HG02571 (cell line): ENCODE measurements at regions not wholly inside any gene's neighbourhood (a gene's known extent, or its start where the extent isn't known, plus 50 kb on each side); places are given as distances from the start of the nearest gene placed in this dataset.
"Not testable (repeated sequence)": the region's sequence is repeated elsewhere in the genome, so short reads cannot be mapped to it uniquely, and the experiment has no call there.

Experiments used
- ATAC-seq: cut with Tn5 transposase; IDR thresholded peaks from one replicate; pipeline ENCODE4 v1.9.1; 2021; ENCODE audit warnings: mild to moderate bottlenecking, moderate library complexity; ENCODE audit not compliant: unreplicated experiment

DNA sequence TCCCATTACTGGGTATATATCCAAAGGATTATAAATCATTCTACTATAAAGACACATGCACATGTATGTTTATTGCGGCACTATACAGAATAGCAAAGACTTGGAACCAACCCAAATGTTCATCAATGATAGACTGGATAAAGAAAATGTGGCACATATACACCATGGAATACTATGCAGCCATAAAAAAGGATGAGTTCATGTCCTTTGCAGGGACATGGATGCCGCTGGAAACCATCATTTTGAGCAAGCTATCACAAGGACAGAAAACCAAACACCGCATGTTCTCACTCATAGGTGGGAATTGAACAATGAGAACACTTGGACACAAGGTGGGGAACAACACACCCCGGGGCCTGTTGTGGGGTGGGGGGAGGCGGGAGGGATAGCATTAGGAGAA, 57.0 kb upstream of the NEUROD1 start:
- not testable (repeated sequence) for ATAC-seq

DNA sequence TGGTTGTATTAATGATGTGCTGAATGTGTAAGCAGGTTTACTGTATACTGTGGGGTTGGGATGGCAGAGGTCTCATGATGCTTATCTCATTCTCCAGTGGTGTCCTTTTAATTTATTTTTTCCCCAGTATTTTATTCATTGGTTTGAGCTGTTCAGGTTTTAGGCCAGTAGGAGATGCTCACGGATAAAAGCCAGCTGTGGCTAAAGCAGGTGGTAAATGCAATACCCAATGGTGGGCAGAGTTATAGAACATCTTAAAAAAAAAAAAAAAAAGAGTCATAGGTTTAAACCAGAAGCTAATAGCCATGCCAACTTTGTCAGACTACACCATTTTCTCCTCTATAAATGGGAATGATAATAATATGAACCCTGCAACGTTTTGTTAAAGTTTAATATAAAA, 57.8 kb upstream of the NEUROD1 start:
- no peak for ATAC-seq

DNA sequence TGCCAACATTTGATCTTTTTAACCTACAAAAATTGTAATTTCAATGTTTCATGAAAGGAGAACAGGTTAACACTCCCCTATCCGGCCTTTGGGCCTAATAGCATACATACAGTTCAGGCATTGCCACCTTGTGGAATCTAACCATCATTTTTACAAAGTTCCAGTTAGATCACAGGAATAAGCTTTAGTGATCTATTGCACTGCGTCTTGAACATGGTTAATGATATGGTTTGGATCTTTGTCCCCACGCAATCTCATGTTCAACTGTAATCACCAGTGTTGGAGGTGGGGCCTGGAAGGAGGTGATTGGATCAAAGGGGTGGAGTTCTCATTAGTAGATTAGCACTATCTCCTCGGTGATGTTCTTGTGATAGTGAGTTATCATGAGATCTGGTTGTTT, 58.2 kb upstream of the NEUROD1 start:
- no peak for ATAC-seq

DNA sequence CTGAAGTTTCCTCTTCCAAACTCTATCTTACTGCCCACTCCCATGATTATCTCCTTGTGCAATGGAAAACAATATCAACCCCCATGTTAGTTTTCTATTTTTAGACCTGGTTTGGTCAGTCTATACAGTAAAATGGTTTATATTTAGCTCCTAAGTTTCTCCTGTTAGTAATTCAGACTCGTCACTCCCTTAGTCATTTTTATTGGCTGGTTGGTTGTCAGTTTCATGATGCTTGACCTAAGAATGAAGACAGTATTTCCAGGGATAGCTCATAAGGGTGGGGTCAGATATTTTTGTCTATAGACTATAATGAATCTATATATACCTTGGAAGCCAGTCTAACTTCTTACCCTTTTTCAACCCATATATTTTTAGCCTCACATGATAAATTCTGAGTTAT, 61.4 kb upstream of the NEUROD1 start:
- ATAC-seq: no peak

DNA sequence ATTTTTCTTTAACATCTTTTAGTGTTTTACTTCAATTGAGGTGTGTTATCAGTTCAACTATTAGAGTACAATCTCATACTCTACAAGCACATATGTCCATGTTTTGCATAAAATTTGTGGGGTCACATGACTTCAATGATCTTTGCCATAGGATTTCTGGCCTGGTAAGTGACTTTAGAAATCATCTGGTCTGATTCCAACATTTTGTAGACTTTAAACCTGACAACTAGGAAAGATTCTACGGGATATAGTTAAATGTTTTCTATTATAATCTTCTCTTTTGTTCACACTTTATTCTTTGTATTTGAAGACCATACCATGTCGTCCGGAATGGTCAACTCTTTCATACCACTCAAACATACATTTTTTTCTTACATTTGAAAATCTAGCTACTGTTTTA, 62.0 kb upstream of the NEUROD1 start:
- ATAC-seq: no peak

DNA sequence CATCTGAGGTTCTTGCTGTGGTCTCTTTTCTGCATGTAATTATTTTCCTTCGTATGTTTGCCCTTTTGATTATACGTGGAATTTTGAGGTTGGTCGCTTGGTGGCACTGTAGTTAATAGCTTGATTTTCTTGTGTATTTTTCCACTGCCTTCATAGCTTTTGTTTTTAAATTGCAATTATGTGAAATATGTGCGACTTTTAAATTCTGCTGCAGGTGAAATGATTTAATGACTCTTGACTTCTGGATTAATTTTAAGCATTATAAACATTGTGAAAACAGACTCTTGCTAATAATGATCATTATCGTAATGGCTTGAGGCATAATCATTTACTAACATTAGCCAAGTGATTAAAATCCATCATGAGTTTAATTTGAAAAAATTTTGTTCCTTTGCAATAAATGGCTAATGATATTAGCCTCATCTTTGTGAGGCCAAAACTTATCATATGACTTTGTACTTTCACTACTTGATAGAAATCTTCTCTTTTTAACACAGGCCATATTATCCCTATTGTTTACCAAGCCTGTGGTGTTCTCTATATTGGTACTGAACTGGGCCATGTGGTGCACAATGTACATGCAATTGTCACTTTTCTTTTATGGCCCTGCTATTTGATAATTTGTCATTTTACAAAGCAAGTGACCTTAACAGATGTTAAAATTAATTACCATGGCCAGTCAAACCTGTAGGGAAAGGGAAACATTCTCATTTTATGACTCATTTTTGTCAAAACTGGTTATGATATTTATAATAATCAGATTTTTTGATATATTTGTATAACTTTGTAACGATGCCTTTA, 62.8 kb upstream of the NEUROD1 start:
- peak; percentile 47 for ATAC-seq

DNA sequence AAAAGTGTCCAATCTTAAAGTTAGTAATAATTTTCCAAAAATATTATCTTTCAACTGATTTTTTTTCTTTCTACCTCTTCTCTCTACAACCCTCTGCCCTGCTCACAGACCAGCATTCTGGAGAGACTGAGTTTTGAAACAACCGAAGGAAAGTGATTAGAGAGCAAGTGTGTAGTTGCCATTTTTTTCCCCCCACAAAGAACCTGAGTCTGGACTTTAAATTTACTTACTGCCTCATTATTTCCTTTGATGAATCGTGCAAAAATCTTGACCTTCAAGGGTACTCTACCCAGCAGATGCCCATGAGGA, 63.4 kb upstream of the NEUROD1 start:
- ATAC-seq: no peak

DNA sequence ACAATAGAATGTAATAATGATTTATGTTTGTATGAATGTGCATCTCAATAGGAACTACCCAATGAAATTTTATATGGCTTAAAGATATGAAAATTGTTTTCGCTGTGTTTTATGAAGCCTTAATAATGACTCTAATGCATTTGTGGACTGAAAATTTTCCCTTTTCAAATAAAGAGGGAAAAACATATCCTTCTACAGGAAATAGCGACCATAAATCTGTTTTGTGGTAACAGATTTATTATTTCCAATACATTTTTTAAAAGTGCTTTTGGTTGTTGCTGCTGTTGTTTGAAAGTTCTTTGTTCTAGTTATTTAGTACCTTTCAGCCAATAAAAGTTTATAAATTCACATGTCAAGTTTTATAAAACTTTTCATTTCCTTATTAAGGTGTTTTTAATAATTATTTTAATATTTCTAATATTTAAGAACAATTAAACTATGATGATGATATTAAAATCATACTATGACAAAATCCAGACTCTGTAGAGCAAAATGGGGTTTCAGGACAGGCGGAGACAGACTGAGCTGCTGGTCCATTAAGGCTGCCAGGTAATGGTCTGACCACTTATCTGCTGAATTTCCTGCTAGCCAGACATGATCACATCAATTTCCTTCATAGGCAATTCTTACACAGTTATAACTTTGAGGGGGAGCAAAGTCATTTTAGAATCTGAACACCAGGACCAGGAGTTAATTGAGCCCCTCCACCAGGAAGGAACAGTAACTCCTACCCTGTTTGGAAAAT, 65.7 kb upstream of the NEUROD1 start:
- no peak for ATAC-seq

DNA sequence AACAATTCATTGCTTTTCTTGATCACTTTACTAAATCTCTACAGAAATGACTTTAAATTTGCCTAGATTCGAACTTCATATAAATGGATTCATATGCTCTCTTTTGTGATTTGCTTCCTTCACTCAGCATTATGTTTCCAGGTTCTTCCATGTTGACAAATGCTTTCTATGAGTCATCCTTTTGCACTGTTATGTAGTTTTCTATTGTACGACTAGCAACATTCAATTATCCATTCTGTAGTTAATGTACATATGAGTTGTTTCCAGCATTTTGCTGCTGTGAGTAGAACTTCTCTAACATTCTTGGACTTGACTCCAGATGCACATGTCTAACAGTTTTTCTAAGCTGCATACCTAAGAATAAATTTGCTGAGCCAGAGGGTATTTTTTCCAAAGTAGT, 66.5 kb upstream of the NEUROD1 start:
- ATAC-seq: no peak

DNA sequence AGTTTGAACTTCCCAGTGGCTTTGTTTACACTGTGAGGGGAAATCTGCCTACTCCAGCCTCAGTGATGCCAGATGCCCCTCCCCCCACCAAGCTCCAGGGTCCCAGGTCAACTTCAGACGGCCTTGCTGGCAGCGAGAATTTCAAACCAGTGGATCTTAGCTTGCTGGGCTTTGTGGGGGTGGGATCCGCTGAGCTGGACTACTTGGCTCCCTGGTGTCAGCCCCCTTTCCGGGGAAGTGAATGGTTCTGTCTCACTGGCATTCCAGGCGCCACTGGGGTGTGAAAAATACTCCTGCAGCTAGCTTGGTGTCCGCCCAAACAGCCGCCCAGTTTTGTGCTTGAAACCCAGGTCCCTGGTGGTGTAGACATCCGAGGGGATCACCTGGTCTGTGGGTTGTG, 70.0 kb upstream of the NEUROD1 start:
- ATAC-seq: no peak

DNA sequence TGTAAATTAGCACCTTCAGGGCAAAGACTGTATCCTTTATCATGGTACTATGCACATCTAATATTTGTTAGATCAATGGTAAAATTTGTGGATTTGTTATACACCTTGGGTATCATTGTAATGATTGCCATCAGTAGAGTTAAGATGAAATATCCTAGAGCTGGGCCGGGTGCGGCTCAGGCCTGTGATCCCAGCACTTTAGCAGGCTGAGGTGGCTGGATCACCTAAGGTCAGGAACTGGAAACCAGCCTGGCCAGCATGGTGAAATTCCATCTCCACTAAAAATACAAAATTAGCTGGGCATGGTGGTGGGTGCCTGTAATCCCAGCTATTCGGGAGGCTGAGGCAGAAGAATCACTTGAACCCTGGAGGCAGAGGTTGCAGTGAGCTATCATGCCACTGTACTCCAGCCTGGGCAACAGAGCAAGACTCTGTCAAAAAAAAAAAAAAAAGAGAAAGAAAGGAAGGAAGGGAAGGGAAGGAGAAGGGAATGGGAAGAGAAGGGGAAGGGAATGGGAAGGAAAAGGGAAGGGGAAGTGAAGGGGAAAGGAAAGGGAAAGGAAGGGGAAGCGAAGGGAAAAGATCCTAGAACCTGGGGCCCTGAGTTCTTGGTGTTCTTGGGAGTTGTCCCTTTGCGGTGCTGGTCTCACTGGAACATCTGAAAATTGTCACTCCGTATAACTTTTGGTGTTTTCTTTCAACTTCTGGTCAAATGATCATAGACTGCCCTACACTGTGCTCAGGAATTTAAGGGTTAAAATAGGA, 71.1 kb upstream of the NEUROD1 start:
- no peak for ATAC-seq

DNA sequence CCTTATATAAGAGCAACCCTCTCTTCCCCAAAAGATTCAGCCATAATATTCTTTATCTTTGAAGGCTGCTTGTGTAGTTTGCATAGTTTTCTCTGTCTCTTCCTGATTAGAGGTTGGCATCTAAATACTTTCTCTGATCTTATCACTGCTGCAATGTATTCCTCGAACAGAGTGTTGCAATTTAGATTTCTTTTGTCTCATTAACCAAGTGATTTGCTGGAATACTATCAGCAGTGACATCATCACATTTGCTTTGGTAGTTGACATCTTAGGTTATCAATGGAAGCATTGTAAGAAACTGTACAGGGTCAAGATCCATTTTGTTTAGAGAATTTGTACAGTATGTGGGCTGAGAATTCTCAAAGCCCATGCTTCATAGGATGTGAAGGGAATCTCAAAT, 72.0 kb upstream of the NEUROD1 start:
- ATAC-seq: no peak

DNA sequence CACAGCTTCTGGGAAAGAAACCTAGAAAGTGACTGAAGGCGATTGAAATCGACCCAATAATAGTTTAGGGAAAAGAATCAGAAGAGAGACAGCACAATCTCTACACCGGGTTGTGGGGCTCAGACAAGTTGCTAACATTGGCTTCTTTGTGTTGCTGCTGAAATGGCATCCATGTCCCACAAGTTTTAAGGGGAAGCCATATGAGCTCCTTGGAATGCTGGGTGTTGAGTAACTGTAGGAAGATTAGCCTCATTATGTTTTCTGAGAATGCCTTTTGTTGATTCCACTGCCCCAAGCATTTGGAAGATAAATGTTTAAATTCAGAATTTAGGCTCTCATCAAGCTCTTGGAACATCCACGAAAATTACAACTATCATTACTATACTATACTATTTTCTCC, 73.4 kb upstream of the NEUROD1 start:
- no peak for ATAC-seq

DNA sequence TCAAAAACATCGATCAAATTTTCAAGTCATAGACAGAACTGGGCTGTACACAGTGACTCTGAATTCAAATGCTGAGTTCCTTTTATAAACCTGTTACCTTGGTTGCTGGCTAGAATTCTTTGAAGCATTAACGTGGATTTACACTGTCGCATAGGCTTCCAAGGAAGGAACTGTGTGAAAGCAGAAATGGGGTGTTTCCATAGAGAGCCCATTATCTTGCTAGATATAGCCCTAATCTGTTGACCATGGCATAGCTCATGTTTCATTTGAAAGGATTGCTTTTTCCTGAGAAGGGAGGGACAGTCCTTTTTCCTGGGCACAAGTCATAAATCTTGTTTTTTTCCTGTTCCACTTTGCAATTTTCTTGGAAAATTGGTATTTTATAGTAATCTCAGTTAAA, 73.8 kb upstream of the NEUROD1 start:
- no peak for ATAC-seq

DNA sequence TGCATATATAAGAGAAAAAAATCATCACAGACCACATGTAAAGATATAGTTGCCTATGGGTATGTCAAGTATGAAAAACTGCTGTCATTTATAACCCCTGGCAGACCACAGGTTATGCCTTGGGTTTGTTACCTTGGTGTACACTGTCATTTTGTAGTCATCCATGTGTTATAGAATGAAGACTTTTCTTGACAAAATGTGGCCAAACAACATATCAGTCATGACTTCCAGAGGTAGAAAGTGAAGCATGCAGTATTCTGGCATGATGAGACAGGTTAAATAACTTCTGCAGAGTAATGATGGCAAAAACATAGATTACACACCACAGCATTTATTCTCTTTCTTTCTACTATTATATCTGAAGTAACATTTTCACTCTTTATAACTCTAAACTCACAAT, 74.9 kb upstream of the NEUROD1 start:
- ATAC-seq: no peak

DNA sequence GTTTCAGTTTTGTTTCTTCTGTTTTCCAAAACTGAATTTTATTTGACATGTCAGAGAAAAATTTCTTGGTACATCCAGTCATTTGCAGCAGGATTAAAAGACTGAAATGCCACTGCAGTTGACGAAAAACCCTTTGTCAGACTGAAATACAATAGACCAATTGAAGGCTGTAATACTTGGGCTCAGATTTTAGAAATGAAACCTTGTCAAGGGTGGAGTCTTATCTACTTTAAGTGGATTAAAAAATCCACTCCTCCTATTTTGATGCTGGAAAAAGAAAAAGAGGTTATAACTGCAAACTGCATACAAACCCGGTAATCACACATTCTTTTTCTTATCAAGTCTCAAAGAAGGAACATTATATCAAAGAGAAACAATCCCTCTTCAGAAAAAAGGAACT, 80.2 kb upstream of the NEUROD1 start:
- ATAC-seq: no peak

DNA sequence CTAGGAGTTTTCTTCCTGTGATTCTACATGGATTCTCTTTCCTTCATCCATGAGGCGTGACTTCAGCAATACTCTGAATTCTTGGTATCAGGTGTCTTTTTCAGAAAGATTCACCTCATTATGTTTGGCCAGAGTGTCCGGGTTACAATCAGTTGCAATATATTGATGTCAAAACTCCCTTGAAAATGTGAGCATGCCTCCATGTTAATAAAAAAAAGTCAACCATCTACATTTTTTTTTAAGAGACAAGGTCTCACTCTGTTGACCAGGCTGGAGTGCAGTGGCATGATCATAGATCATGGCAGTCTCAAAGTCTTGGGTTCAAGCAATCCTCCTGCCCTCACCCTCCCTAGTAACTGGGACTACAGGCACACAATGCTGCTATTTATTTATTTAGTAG, 80.9 kb upstream of the NEUROD1 start:
- ATAC-seq: no peak

DNA sequence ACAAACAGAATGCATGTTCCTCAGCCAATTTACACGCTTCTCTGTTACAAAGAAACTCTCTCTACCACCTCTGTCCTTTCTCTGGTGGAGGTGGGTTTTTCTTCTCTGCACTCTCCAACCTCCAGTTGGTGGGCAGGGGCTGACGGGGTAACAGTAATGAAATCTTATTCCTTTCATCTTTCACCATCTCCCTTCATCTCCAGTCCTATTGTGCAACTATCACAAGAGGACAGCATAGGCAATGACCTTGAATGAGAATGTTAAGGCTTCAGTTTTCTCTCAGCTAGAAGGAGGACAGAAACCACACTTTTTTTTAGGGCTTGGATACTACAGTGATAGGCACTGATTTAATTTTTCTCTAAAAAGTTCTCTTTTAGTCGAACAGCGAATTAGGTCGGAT, 81.7 kb upstream of the NEUROD1 start:
- ATAC-seq: no peak

DNA sequence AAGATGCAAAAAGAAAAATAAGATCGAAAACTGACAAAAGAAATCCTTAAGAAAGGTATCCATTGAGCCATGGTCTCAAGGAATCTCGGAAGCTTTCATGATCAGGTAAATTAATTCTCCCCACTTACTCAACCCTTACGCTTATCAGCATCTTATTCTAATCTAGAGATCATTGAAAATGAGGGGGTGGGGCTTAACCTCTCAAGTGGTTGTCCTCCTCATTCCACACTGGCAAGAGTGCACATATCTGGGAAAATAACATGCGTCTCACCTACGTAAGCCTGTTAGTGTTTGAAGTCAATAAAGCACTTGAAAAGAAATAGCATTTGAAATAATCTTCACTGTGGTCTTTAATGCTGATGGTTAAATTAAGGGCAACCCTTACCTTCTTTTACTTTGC, 82.5 kb upstream of the NEUROD1 start:
- no peak for ATAC-seq

DNA sequence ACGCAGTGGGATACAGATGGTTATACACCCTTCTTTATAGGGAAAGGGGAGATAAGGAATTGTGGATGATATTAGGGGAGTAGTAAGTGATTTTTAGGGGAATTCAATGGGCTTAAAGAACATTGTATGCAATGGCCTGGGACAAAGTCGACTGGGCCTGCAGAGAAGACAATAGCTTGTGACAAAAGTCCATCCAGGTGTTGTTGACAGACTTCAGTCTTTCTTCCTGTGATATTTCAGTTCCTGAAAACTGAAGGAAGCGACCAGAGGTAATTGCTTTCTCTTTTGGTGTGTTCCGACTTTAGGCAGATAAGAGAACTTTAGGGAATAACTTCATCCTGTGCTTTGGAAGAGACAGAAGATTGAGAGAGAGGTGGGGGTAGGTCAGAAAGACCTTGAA, 83.1 kb upstream of the NEUROD1 start:
- no peak for ATAC-seq

DNA sequence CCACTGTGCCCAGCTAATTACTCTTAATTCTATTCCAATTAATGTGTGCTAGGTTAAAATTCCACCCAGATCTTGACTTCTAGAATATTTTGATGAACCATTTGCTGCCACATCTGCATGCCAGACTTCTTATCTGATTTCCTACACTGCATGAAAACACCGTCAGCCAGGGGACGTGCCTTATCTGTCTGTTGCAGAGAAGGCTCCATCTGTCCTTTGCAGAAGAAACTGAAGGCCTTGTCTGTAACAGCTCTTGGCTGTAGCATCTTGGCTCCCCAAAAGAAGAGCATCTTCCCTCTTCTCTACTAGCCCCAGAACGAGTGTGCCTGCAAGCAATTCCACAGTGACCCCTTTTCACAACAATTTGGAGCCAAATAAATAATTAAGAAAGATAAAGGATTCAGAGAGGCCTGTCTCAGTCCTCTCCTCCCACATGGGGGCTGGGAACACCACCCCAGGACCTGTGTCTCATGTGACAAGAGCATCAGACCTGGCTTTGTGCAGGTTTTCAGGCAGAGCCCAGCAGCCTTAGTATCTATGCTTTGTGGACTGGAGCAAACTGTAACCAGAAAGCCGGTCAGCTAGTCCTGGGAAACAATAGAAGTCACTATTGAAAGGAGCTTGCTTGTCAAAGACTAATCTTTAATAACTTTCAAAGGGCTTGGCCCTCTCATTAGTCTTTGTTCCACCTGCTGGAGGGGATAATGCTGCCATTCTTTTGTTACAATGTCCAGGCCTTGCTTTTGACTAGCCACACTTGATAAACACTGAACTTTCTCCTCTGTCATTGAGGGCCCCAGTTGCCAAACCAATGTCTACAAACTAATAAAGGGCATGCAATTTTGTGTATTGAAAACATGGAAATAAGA, 84.0 kb upstream of the NEUROD1 start:
- ATAC-seq: no peak
